Activated CD8-positive, alpha-beta T cell treated with anti-CD3 and anti-CD28 coated beads for 36 hours (primary cell): ENCODE measurements at regions not wholly inside any gene's neighbourhood (a gene's known extent, or its start where the extent isn't known, plus 50 kb on each side); places are given as distances from the start of the nearest gene placed in this dataset.
"Not testable (repeated sequence)": the region's sequence is repeated elsewhere in the genome, so short reads cannot be mapped to it uniquely, and the experiment has no call there.

Experiments
- ATAC-seq: fragments of 200-7000 bp; cut with Tn5 transposase; one replicate; pipeline ENCODE4 v1.10.0; 2021; ENCODE audit warnings: mild to moderate bottlenecking, moderate library complexity
- CTCF ChIA-PET: fragments of 350-600 bp; sonication (Branson Sonifier 250); formaldehyde crosslinking; loops from one replicate; lab custom pipeline; 2021; ENCODE audit warnings: antibody characterized with exemption; lab: Charles Lee
- POLR2A ChIA-PET: fragments of 350-600 bp; sonication (Branson Sonifier 250); formaldehyde crosslinking; loops from one replicate; lab custom pipeline; 2021; ENCODE audit warnings: antibody characterized with exemption; lab: Charles Lee
- DNase-seq: peaks from one replicate; pipeline ENCODE4 v3.0.0-alpha.2; 2020
- H3K27ac Mint-ChIP-seq: one replicate; pipeline ENCODE4 v1.8.0; 2021; ENCODE audit warnings: mild to moderate bottlenecking, mixed read lengths
- H3K27me3 Mint-ChIP-seq: one replicate; pipeline ENCODE4 v1.8.0; 2021; ENCODE audit warnings: mixed read lengths
- H3K36me3 Mint-ChIP-seq: one replicate; pipeline ENCODE4 v1.8.0; 2021; ENCODE audit warnings: low read depth, mixed read lengths
- H3K4me1 Mint-ChIP-seq: one replicate; pipeline ENCODE4 v1.8.0; 2021; ENCODE audit warnings: low read depth, mixed read lengths
- H3K4me3 Mint-ChIP-seq: one replicate; pipeline ENCODE4 v1.8.0; 2021; ENCODE audit warnings: mild to moderate bottlenecking, moderate library complexity, mixed read lengths
- H3K9me3 Mint-ChIP-seq: one replicate; pipeline ENCODE4 v1.8.0; 2021; ENCODE audit warnings: mixed read lengths
- intact Hi-C: fragments of 100-400 bp; cut with micrococcal nuclease; formaldehyde crosslinking; loops from one replicate; pipeline ENCODE4 v1.10.0; 2022
- TF ChIP-seq, protein P1 (sequence below): fragments of 200-600 bp; IDR thresholded peaks from one replicate; pipeline ENCODE4 v1.8.0; 2022; ENCODE audit warnings: antibody characterized with exemption, mild to moderate bottlenecking

DNA sequence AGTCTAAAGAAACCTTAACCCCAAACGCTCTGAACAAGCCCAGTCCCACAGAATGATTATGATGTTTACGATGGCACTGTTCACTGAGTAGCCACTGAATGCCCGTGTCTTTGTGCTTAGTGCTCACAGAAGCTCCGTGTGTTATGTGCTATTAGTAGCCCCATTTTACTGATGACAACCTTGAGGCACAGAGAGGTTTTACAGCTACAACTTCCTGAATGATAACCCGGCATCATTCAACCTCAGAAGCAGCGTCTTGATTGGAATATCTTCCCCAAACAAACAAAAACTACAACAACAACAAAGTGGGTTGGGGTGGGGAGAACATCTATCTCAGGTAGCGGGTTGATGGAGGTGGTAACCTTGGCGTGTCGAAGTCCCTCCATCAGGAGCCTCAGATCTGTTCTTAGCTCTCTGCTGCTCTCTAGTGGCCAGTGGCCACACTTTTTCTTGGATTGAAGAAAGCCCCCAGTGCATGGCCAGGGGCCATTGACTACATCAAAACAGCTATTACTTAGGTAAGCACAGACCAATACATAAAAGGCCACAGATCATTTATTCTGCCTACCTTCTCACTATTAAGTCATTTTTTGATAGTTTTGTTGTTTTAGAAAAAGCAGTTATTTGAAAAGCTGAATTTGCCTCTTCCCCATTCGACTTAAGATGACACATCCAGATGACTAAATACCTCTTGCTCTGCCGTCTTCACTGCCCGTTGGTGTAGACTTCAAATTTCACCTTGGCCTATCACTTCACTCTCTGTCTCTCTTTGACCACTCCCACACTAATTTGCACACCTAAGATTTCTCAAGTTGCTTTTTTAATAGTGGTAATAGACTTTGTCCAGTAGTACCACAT, 376.9 kb downstream of the GALC start:
- H3K4me3 Mint-ChIP-seq: no peak overlapping the region
- ATAC-seq: peak; percentile 56
- H3K36me3 Mint-ChIP-seq: no peaks in the 10 kb centered on the region
- TF ChIP-seq, protein P1, sequence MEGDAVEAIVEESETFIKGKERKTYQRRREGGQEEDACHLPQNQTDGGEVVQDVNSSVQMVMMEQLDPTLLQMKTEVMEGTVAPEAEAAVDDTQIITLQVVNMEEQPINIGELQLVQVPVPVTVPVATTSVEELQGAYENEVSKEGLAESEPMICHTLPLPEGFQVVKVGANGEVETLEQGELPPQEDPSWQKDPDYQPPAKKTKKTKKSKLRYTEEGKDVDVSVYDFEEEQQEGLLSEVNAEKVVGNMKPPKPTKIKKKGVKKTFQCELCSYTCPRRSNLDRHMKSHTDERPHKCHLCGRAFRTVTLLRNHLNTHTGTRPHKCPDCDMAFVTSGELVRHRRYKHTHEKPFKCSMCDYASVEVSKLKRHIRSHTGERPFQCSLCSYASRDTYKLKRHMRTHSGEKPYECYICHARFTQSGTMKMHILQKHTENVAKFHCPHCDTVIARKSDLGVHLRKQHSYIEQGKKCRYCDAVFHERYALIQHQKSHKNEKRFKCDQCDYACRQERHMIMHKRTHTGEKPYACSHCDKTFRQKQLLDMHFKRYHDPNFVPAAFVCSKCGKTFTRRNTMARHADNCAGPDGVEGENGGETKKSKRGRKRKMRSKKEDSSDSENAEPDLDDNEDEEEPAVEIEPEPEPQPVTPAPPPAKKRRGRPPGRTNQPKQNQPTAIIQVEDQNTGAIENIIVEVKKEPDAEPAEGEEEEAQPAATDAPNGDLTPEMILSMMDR: peak; percentile 66
- CTCF ChIA-PET: interaction anchor here (0.7 to 1.5 kb wide), 12 partner anchors 22 to 712 kb away, joined by 3 to 6 read pairs (median 3); no protein-coding TSS in a partner anchor
- intact Hi-C loops: no loop called here
- H3K4me1 Mint-ChIP-seq: no peaks in the 10 kb centered on the region
- POLR2A ChIA-PET: no interaction called here
- no peak overlapping the region for H3K27ac Mint-ChIP-seq
- DNase-seq: peak; percentile 61
- H3K27me3 Mint-ChIP-seq: peaks cover 5% of the 10 kb centered on the region
- peaks cover 9% of the 10 kb centered on the region for H3K9me3 Mint-ChIP-seq

DNA sequence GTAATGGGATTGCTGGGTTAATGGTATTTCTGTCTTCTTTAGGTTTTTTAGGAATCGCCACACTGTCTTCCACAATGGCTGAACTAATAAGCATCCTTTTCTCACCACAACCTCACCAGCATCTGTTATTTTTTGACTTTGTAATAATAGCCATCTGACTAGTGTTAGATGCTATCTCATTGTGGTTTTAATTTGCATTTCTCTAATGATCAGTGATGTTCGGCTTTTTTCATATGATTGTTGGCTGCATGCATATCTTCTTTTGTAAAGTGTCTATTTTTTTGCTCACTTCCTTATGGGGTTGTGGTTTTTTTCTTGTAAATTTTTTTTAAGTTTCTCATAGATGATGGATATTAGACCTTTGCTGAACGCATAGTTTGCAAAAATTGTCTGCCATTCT, 377.9 kb downstream of the GALC start:
- Mint-ChIP-seq H3K27me3 (peaks cover 5% of the 10 kb centered on the region), H3K4me1 (no peaks in the 10 kb centered on the region), H3K4me3 (no peak overlapping the region), H3K9me3 (peaks cover 1% of the 10 kb centered on the region), H3K27ac (no peak overlapping the region), H3K36me3 (no peaks in the 10 kb centered on the region)
- ATAC-seq (no peak), DNase-seq (no peak)
- CTCF ChIA-PET: interaction anchor here (1.0 kb wide), 1 partner anchor 711 kb away, joined by 3 read pairs; no protein-coding TSS in a partner anchor
- TF ChIP-seq, protein P1: no peak
- intact Hi-C loops: no loop called here
- POLR2A ChIA-PET: no interaction called here

DNA sequence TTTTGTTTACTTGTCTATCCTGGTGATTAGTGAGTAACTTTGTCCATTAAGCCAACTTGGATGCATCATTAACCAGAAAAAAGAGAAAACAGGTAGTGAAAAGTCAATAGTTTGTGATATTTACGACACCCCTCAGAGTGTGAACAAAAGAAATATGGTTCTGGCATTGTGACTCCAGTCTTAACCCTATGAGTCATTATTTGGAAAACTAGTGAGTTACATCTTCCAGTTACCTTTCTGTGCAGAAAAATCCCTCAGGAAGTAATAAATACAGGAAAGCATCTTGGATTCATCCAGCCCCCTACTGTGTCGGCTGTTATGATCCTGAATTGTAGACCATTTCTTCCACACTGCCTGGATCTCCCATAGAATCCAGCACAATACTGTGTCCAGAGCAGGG, 379.1 kb downstream of the GALC start:
- H3K27me3 Mint-ChIP-seq: peaks cover 5% of the 10 kb centered on the region
- ChIA-PET POLR2A (no interaction called here), CTCF (no interaction called here)
- ATAC-seq (no peak), DNase-seq (no peak)
- H3K36me3 Mint-ChIP-seq: no peaks in the 10 kb centered on the region
- no peaks in the 10 kb centered on the region for H3K9me3 Mint-ChIP-seq
- H3K4me1 Mint-ChIP-seq: no peaks in the 10 kb centered on the region
- intact Hi-C loops: no loop called here
- TF ChIP-seq, protein P1: no peak
- H3K4me3 Mint-ChIP-seq: no peak overlapping the region
- no peak overlapping the region for H3K27ac Mint-ChIP-seq

DNA sequence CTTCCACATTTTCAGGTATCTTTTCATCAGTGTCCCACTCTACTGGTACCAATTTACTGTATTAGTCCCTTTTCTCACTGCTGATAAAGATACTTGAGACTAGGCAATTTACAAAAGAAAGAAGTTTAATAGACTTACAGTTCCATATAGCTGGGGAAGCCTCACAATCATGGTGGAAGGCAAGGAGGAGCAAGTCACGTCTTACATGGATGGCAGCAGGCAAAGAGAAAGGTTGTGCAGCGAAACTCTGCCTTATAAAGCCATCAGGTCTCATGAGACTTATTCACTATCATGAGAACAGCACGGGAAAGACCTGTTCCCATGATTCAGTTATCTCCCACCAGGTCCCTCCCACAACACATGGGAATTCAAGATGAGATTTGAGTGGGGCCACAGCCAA, 385.9 kb downstream of the GALC start:
- CTCF ChIA-PET, H3K4me1 Mint-ChIP-seq, H3K27me3 Mint-ChIP-seq, H3K36me3 Mint-ChIP-seq, DNase-seq, POLR2A ChIA-PET, H3K4me3 Mint-ChIP-seq, H3K27ac Mint-ChIP-seq, intact Hi-C loops, ATAC-seq: not testable (repeated sequence)
- peaks cover 12% of the 10 kb centered on the region for H3K9me3 Mint-ChIP-seq

DNA sequence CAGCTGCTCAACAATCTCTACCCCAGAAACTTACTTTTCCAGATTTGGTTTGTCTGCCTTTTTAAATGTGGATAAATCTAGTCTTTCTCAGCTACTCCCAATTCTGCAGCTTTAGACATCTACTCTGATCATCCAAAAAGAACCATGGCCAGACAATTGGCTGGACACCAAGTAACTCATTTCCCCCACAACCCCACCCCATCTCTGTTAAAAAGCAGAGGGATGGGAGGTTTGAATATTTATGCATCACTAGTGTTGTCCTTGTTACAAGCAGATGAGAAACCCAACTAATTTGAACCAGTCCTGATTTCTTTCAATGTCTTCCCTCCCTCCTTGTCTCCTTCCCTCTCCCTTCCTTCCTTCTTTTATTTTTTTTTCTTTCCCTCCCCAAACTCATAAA, 391.9 kb downstream of the GALC start:
- Mint-ChIP-seq H3K27me3 (no peaks in the 10 kb centered on the region), H3K4me1 (no peaks in the 10 kb centered on the region), H3K9me3 (peaks cover 6% of the 10 kb centered on the region), H3K36me3 (no peaks in the 10 kb centered on the region), H3K27ac (no peak overlapping the region), H3K4me3 (no peak overlapping the region)
- intact Hi-C loops: no loop called here
- DNase-seq (no peak), ATAC-seq (no peak)
- TF ChIP-seq, protein P1: no peak
- POLR2A ChIA-PET: no interaction called here
- CTCF ChIA-PET: no interaction called here
